ENCODE measurements at regions not wholly inside any gene's neighbourhood (a gene's known extent, or its start where the extent isn't known, plus 50 kb on each side); places are given as distances from the start of the nearest gene placed in this dataset.

DNA sequence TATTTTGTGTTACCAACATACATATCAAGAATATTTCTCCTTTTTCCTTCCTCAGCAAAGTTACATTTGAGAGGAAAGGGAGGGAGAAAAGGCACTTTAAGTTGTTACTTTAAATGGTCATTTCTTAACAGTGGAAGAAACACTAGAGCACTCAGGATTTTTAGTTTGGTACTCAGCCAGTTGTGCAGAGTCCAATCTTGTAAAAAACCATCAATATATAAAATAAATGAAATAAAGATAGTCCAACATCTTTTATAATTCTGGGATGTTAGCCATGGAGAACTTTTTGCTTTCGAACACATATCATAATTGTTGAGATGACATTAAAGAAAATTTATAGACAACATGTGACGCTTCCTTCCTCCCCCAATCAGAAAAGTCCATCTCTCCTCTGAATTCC lies 253.8 kb downstream of the QDPR start:
- TF ChIP-seq, protein P1, sequence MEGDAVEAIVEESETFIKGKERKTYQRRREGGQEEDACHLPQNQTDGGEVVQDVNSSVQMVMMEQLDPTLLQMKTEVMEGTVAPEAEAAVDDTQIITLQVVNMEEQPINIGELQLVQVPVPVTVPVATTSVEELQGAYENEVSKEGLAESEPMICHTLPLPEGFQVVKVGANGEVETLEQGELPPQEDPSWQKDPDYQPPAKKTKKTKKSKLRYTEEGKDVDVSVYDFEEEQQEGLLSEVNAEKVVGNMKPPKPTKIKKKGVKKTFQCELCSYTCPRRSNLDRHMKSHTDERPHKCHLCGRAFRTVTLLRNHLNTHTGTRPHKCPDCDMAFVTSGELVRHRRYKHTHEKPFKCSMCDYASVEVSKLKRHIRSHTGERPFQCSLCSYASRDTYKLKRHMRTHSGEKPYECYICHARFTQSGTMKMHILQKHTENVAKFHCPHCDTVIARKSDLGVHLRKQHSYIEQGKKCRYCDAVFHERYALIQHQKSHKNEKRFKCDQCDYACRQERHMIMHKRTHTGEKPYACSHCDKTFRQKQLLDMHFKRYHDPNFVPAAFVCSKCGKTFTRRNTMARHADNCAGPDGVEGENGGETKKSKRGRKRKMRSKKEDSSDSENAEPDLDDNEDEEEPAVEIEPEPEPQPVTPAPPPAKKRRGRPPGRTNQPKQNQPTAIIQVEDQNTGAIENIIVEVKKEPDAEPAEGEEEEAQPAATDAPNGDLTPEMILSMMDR (IDR thresholded peaks at IDR 0.05): no peak
- TF ChIP-seq POLR2AphosphoS5 (IDR thresholded peaks at IDR 0.05) (no peak), POLR2A (IDR thresholded peaks at IDR 0.05) (no peak)

All from prostate gland (tissue), 2 donors.